ENCODE measurements at regions not wholly inside any gene's neighbourhood (a gene's known extent, or its start where the extent isn't known, plus 50 kb on each side); places are given as distances from the start of the nearest gene placed in this dataset.
A peak's percentile ranks its signal among the peaks of the same experiment; 100 is the strongest.

GRCh38 chr1:242629396-242629795, 104.9 kb upstream of the PLD5 start:
- Histone ChIP-seq H3K9me1 (ENCODE audit: control insufficient read depth, extremely low read depth, insufficient read depth, low read length) (no peaks in the 10 kb centered on the region), H3K9me3 (ENCODE audit: control insufficient read depth, low read depth, low read length) (no peaks in the 10 kb centered on the region), H3K36me3 (ENCODE audit: control insufficient read depth in 2 of 2, extremely low read depth in 1 of 2, insufficient read depth in 2 of 2, low read length in 2 of 2) (no peaks in the 10 kb centered on the region), H3K79me2 (ENCODE audit: control insufficient read depth, insufficient read depth, low read length) (no peaks in the 10 kb centered on the region), H4K20me1 (ENCODE audit: control insufficient read depth, extremely low read depth, insufficient read depth, low read length) (no peaks in the 10 kb centered on the region), H3K4me3 (ENCODE audit: control insufficient read depth in 2 of 3, extremely low read depth in 1 of 3, insufficient read depth in 2 of 3, low read depth in 1 of 3, low read length in 3 of 3) (no peak overlapping the region), H3K27ac (ENCODE audit: control insufficient read depth, insufficient read depth, low read length) (no peak overlapping the region), H3K4me2 (ENCODE audit: control insufficient read depth, extremely low read depth, insufficient read depth, low read depth, low read length) (no peak overlapping the region), H3K9ac (ENCODE audit: control insufficient read depth, extremely low read depth, insufficient read depth, low read length) (no peak overlapping the region), H3K4me1 (ENCODE audit: control insufficient read depth, extremely low read depth, insufficient read depth, low read length) (no peaks in the 10 kb centered on the region), H2AFZ (ENCODE audit: control insufficient read depth, low read length) (no peak overlapping the region), H3K27me3 (ENCODE audit: control insufficient read depth, extremely low read depth, insufficient read depth, low read length) (no peaks in the 10 kb centered on the region)
- DNase-seq (ENCODE audit: low read depth, low spot score) = peak; percentile 75
- no peak for FAIRE-seq
- dilution Hi-C loops (cut with MboI; ENCODE audit: extremely low pct_ligation_motif_present, low sequenced_read_pairs) = no loop called here
- no peak for TF ChIP-seq CTCF (optimal IDR thresholded peaks at IDR 0.05 in 1 of 3, IDR thresholded peaks at IDR 0.05 in 1 of 3, conservative IDR thresholded peaks at IDR 0.05 in 1 of 3; ENCODE audit: extremely low read depth in 1 of 3, insufficient read depth in 2 of 3, low read length in 3 of 3)
- no peak for TF ChIP-seq EZH2 (IDR thresholded peaks at IDR 0.05; ENCODE audit: low read length)

- Histone ChIP-seq H3K9ac (ENCODE audit: control insufficient read depth, extremely low read depth, insufficient read depth, low read length) (no peak overlapping the region), H3K4me2 (ENCODE audit: control insufficient read depth, extremely low read depth, insufficient read depth, low read depth, low read length) (no peak overlapping the region), H3K9me1 (ENCODE audit: control insufficient read depth, extremely low read depth, insufficient read depth, low read length) (no peaks in the 10 kb centered on the region), H3K79me2 (ENCODE audit: control insufficient read depth, insufficient read depth, low read length) (no peaks in the 10 kb centered on the region), H3K27ac (ENCODE audit: control insufficient read depth, insufficient read depth, low read length) (no peak overlapping the region), H2AFZ (ENCODE audit: control insufficient read depth, low read length) (no peak overlapping the region), H3K9me3 (ENCODE audit: control insufficient read depth, low read depth, low read length) (no peaks in the 10 kb centered on the region), H3K27me3 (ENCODE audit: control insufficient read depth, extremely low read depth, insufficient read depth, low read length) (no peaks in the 10 kb centered on the region), H3K4me1 (ENCODE audit: control insufficient read depth, extremely low read depth, insufficient read depth, low read length) (no peaks in the 10 kb centered on the region), H3K36me3 (ENCODE audit: control insufficient read depth in 2 of 2, extremely low read depth in 1 of 2, insufficient read depth in 2 of 2, low read length in 2 of 2) (no peaks in the 10 kb centered on the region), H4K20me1 (ENCODE audit: control insufficient read depth, extremely low read depth, insufficient read depth, low read length) (no peaks in the 10 kb centered on the region), H3K4me3 (ENCODE audit: control insufficient read depth in 2 of 3, extremely low read depth in 1 of 3, insufficient read depth in 2 of 3, low read depth in 1 of 3, low read length in 3 of 3) (no peak overlapping the region)
- TF ChIP-seq CTCF (optimal IDR thresholded peaks at IDR 0.05 in 1 of 3, IDR thresholded peaks at IDR 0.05 in 1 of 3, conservative IDR thresholded peaks at IDR 0.05 in 1 of 3; ENCODE audit: extremely low read depth in 1 of 3, insufficient read depth in 2 of 3, low read length in 3 of 3) (no peak), EZH2 (IDR thresholded peaks at IDR 0.05; ENCODE audit: low read length) (no peak)
- dilution Hi-C loops (cut with MboI; ENCODE audit: extremely low pct_ligation_motif_present, low sequenced_read_pairs) = no loop called here
- FAIRE-seq (no peak), DNase-seq (ENCODE audit: low read depth, low spot score) (no peak)
These were observed 99.3 kb upstream of the PLD5 start for GRCh38 chr1:242623756-242624155.

Measured in keratinocyte (primary cell).